Breast epithelium (tissue), 3 donors: ENCODE measurements at regions not wholly inside any gene's neighbourhood (a gene's known extent, or its start where the extent isn't known, plus 50 kb on each side); places are given as distances from the start of the nearest gene placed in this dataset.

Experiments
- CTCF ChIP-seq, 3 donors: fragments of 450-650 bp; IDR thresholded peaks; one replicate each; pipeline ENCODE4 v1.5.1; 2016 to 2017; ENCODE audit warnings: antibody characterized with exemption in 3 of 3, mild to moderate bottlenecking in 3 of 3, moderate library complexity in 3 of 3
- POLR2A ChIP-seq: fragments of 450-650 bp; IDR thresholded peaks from one replicate; pipeline ENCODE4 v1.6.1; 2016; ENCODE audit warnings: antibody characterized with exemption, mild to moderate bottlenecking, moderate library complexity

- TF ChIP-seq CTCF (IDR thresholded peaks at IDR 0.05) (no peak), POLR2A (no peak)
Measured at GRCh38 chr4:123788577-123788976, 392.0 kb downstream of the SPRY1 start.
